Right ventricle myocardium inferior (tissue), 1 donor: ENCODE measurements at regions not wholly inside any gene's neighbourhood (a gene's known extent, or its start where the extent isn't known, plus 50 kb on each side); places are given as distances from the start of the nearest gene placed in this dataset.
"Not testable (repeated sequence)": the region's sequence is repeated elsewhere in the genome, so short reads cannot be mapped to it uniquely, and the experiment has no call there.

Experiments
- ATAC-seq: fragments of 200-7000 bp; cut with Tn5 transposase; one replicate; pipeline ENCODE4 v1.9.1; 2020; ENCODE audit warnings: mild to moderate bottlenecking, moderate library complexity
- DNase-seq: peaks from one replicate; pipeline ENCODE4 v3.0.0; 2021; ENCODE audit errors: missing footprints
- intact Hi-C: fragments of 100-400 bp; cut with DNase I; formaldehyde crosslinking; loops from one replicate; pipeline ENCODE4 v1.11.0; 2022
- donor health status: DM: no; HTN: yes; CAD: no; lungs with severe emphysema.

DNA sequence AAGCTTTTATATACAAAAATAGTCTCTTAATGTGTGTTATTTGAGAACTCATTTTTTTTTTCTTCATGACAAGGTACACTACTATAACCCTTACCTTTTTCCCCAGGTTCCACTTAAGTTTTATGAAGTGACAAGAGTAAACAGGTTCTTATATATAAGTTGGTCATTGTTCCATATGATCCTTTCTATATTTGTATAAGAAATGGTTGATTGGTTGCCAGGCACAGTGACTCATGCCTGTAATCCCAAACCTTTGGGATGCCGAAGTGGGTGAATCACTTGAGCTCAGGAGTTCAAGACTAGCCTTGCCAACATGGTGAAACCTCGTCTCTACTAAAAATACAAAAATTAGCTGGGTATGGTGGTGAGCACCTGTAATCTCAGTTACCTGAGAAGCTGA lies 108.3 kb downstream of the PCSK1 start:
- no peak for ATAC-seq
- no peak for DNase-seq
- intact Hi-C loops = no loop called here

DNA sequence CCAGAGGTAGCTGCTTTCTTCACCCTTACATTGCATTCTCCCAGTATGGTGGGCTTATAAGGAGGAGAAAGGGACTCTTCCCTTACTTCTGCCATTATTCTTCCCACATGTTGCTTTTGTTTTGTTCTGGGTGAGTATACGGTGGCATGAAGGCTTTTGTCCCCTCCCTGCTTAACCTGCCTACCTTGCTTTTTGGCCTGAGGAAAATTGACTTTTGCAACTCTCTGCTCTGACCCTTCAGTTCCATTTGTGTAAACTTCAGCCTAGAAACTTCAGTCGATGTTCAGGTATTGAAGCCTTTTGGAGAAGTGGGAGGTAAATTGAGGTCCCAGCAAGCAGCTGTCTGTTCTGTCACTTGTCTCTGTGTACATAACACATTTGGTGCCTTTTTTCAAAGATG lies 110.2 kb downstream of the PCSK1 start:
- ATAC-seq (no peak), DNase-seq (no peak)
- intact Hi-C loops = no loop called here

DNA sequence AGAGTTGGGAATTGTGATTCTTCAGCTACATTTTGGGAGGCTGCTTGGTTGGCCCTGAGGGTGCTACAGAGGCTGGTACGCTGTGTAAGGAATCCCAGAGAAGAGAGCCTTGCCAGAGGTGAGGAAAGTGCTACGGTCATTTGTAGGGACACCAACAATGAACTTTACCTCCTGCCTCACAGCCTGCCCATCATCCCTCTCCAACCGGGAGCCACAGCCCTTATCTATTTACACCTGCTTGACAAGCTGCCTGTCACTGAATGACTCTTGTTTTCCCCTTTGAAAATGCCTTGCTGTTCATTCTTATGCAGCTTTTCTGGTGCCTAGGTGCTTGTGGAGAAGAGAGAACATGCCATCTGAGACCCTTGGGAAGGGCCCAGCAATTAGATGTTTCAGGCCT lies 110.8 kb downstream of the PCSK1 start:
- ATAC-seq (no peak), DNase-seq (no peak)
- intact Hi-C loops = no loop called here

DNA sequence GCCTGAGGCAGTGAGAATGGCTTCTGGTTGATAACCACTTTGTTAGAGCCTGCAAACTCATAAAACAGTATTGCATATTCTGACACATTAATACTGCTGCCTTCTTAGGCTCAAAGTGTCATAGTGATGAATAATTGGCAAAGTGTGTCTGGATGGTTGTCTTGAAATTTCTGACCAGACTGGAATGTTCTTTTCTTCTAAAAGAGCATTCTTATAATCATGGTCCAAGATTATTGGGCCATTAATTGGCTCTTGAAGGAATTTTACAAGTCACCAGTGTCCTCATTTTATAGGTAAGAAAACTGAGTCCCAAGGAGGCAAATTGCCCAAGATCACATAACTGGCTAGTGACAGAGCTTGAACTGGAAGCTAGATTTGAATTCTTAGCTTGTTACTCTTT lies 111.7 kb downstream of the PCSK1 start:
- ATAC-seq (no peak), DNase-seq (no peak)
- intact Hi-C loops = no loop called here

DNA sequence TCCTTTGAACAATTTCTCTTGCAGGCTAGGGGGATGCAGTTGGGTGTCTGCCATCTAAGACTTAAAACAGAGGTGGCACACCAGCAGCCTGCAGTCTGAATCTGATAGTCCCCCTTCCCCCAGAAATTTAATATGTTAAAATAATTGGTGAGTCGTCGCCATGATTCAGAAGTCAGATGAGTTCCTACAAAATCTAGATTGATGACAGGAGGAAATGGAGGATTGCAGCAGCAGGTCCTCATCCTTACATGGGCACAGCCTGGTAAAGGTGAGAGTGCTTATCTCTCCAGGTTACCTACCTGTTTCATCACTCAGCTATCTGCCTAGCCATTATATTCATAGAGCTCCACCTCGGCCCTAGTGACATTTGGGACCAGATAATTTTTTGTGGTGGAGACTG lies 112.3 kb downstream of the PCSK1 start:
- no peak for ATAC-seq
- intact Hi-C loops = no loop called here
- DNase-seq = no peak

DNA sequence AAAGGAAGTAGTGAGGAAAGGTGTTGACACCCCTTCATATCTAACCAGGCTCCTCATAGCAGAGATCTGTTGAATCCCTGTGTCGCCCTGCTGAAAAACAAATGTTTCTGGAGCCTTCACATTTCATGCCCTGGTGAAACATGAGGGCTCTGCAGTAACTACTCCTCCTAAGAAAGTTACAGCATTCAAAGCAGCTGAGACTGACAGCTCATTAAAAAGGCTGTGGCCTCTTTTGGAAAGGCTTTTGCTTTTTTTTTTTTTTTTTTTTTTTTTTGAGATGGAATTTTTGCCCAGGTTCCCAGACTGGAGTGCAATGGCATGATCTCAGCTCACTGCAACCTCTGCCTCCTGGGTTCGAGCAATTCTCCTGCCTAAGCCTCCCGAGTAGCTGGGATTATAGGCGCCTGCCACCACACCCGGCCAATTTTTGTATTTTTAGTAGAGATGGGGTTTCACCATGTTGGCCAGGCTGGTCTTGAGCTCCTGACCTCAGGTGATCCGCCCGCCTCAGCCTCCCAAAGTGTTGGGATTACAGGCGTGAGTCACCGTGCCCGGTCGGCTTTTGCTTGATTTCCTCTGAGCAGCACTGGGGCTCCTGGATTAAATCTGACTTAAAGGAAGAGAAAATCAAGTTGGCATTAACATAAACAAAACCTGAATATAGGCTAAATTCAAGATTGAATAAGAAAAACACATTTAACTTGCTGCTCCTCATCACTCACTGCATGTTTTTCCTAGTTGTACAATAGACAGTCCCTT lies 112.9 kb downstream of the PCSK1 start:
- ATAC-seq, intact Hi-C loops, DNase-seq: not testable (repeated sequence)

DNA sequence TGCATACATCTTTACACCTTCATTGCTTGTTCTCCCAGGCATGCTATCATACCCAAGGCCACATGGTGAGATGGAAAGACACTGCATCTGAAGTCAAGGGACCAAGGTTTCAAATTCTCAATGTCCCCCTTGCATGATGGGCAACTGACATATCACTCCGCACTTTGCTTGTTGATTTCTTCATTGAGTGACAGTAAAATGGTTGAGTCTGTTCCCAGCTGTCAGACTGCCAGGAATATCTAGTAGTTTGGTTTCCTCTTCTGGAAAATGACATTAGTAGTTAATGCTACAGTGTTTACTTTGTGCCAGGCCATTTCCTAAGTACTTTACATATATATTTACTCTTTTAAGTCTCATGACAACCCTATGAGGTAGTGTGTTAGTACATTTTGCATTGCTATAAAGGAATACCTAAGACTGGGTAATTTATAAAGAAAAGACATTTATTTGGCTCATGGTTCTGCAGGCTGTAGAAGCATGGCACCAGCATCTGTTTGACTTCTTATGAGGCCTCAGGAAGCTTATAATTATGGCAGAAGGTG lies 114.4 kb downstream of the PCSK1 start:
- DNase-seq (no peak), ATAC-seq (no peak)
- intact Hi-C loops = no loop called here

DNA sequence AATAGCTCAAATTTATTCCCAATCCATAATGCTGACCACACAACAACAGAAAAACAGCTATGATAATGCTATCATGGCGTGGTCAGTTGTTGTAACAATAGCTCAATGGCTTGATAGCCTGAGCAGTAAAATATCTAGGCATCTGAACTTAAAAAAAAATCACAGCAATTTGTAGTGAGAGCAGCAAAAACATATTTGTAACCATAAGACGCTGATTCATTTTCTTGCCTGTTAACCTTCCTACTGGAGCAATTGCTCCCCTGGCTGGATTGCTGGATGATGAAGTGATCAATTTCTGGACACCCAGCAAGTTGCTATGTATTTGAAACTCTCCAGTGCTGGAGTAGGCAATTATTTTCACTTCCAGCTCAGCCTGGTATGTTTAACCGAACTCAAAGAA lies 115.1 kb downstream of the PCSK1 start:
- intact Hi-C loops = no loop called here
- ATAC-seq = no peak
- no peak for DNase-seq

DNA sequence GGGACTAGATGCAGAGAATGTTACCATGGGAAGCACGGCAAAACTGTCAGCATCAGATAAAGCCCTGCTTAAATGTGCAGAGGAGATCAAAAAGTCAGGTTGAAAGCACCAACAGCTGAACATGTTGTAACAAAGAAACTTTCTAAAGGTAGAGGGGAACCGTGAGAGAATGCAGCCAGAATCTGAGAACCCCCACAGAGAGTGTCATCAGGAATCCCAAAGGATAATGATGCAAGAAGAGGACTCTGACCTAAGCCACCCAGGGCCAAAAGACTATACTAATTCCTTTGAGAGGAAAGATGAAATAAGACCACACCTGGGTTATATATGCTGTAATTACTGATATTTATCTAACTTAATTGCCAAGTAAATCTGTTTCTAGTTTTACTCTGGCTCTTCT lies 116.6 kb downstream of the PCSK1 start:
- DNase-seq = no peak
- ATAC-seq = no peak
- intact Hi-C loops = no loop called here

DNA sequence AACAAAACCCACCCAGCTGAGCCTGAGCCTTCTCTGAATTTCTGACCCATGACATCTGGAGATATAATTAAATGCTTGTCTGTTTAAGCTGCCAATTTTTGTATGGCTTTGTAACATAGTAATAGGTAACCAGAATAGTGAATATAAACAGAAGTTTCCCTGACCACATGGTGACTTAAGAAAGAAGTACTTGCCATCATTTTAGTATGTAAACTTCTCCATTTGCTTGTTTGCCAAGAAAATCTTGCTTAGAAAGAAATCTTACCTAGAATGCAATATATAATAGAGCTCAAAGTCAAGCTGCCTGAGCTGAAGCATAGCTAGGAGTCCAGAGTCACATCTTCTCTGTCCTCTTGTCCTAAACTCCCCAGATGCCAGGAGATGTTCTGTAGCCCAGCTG lies 117.0 kb downstream of the PCSK1 start:
- ATAC-seq (no peak), DNase-seq (no peak)
- intact Hi-C loops = no loop called here

DNA sequence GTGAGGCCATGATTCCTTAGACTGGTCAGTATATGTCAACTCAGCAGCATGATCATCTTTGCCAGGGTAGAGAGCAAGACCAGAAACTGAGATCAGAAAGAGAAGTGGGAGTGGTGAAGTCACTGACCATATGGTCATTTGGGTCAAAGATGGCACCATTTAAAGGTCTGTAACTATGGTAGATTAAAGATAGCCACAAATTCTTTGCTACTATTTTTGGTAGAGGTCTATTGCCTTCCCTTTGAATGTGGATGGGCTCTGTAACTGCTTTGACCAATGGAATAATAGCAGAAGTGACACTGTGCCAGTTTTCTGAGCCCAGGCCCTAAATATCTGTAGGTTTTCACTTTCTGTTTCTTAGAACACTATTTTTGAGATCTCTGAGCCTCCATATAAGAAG lies 117.6 kb downstream of the PCSK1 start:
- DNase-seq (no peak), ATAC-seq (no peak)
- intact Hi-C loops = no loop called here

DNA sequence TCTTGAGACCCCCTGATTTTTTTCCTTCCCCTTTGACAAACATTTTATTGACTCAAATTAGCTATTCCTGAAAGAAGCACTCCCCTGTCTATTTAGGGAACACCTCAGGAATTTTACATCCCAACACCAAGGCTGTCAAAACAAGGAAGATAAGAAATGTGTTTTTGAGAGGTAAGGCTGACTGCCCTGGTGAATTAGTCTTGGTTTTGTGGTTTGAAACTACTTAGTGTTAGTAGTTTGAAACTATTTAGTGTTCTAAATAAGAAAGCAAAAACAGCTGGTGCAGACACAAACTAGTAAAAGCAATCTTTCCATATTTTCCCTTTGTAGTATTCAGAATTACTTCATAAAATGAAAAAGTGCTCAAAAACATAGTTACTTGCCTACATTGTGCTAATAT lies 120.7 kb downstream of the PCSK1 start:
- DNase-seq (no peak), ATAC-seq (no peak)
- intact Hi-C loops = no loop called here

DNA sequence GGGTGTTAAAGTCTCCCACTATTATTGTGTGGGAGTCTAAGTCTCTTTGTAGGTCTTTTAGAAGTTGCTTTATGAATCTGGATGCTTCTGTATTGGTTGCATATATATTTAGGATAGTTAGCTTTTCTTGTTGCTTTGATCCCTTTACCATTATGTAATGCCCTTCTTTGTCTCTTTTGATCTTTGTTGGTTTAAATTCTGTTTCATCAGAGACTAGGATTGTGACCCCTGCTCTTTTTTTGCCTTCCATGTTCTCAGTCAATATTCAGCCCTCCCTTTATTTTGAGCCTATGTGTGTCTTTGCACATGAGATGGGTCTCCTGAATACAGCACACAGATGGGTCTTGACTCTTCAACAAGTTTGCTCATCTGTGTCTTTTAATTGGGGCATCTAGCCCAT lies 126.0 kb downstream of the PCSK1 start:
- ATAC-seq, intact Hi-C loops, DNase-seq: not testable (repeated sequence)

DNA sequence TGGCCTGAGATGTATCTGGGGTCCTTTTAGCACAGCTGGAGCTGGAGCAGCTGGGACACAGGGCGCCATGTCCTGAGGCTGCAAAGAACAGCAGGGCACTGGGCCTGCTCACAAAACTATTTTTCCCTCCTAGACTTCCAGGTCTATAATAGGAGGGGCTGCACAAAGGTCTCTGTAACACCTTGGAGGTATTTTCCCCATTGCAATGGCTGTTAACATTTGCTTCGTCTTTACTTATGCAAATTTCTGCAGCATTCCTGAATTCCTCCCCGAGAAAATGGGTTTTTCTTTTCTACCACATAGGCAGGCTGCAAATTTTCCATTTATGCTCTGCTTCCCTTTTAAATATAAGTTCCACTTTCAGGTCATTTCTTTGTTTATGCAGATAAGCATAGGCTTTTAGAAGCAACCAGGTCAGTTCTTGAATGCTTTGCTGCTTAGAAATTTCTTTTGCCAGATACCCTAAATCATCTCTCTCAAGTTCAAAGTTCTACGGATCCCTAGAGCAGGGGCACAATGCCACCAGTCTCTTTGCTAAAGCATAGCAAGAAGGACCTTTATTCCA lies 130.8 kb downstream of the PCSK1 start:
- ATAC-seq (no peak), DNase-seq (no peak)
- intact Hi-C loops = no loop called here

DNA sequence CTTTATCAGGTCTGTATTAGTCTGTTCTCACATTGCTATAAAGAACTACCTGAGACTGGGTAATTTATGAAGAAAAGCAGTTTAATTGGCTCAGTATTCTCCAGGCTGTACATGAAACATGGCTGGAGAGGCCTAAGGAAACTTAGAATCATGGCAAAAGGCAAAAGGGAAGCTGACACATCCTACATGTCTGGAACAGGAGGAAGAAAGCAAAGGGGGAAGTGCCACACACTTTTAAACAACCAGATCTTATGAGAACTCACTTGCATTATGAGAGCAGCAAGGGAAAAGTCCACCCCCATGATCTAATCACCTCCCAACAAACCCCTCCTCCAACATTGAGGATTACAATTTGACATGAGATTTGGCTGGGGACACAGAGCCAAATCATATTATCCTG lies 132.1 kb downstream of the PCSK1 start:
- ATAC-seq (no peak), DNase-seq (no peak)
- intact Hi-C loops = no loop called here

DNA sequence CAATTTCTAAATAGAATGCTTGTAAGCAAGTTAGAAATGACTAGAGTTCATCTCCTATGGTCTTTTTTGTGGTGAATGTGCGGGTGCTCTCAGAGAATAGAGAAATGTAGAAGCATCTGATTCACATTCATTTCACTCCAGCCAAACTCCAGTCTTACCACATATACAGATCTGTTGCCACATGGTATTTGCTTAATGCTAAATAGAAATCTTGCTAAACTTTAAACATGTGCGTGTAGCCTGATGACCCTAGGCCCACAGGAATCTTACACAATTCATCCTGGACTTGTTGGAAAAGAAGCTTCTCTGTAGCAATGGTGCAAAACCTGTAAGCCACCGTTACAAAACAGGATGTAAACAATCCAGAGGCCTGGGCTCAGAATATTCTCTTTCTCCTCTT lies 135.2 kb downstream of the PCSK1 start:
- no peak for ATAC-seq
- DNase-seq = no peak
- intact Hi-C loops = no loop called here

DNA sequence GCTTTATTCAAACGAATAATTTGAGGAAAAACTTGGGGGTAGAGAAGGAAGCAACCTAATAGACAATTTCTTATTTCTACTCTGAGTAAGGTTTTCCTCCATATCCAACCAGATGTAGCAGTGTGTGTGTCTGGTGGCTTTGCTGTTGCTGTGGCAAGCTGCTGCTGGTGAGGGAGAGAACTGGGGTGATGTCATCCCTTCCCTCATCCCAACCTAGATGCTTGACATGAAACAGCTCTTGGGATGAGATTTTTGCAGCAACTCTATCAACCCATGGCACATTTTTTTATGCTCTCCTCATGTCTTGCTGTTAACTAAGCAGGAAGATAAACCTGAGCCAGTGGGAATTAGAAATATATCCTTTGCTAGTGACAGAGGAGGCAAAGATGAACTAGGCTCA lies 135.8 kb downstream of the PCSK1 start:
- ATAC-seq (peak; percentile 52), DNase-seq (no peak)
- intact Hi-C loops = no loop called here

DNA sequence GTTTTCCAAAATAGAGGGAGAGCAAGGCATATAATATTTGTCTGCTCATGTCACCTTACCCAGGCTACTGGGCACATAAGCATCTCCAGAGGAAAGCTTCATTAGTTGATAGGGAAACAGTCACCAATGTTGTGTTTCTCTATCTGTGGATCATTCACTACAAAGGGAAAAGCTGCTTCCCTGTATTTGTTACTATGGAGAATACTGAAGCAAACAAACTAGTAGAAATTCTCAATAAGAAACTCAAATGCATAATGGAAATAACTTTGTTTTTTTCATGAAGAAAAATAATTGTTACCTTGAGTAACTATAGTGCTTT lies 138.2 kb downstream of the PCSK1 start:
- DNase-seq (no peak), ATAC-seq (no peak)
- intact Hi-C loops = loop anchor here (5.0 kb wide), 1 partner anchor 48 kb away; no protein-coding TSS in a partner anchor

DNA sequence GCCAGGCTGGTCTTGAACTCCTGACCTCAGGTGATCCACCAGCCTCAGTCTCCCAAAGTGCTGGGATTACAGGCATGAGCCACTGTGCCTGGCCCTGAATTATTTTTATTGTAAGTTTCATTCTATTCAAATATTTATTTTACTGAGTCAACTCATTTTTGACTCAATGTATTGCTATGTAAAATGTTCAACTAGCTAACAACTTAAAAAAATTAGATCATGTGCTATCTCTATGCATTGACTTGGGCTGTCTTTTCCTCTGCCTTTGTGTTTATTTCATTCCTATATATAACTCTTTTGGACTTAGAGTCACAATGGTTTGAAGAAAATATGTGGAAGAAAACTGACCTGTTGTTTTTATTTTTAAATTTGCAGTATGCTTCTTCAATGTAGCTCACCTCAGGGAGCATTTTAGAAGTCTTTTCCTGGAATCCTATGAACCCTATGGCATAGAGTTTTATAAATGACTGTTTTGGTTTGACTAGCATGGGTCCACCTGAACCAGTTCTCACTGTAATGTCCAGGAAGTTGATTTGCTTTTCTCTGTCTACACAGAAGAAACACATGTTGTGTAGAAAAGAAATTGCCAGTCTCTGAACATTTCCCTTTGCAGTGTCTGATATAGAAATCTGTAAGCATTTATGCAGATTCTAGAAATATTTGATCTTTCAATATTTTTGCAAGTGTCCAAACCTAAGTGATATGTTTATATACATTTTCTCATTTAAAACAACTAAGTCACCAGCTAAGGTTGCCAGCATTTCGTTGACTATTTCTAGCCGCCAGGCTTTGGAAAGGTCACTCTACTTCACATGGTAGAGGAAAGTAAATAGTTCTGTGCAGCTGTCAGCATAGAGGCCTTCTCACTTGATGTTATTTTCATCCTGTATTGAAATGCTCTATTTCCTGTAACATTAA lies 138.8 kb downstream of the PCSK1 start:
- no peak for DNase-seq
- peak; percentile 64 for ATAC-seq
- intact Hi-C loops = loop anchor here (5.0 kb wide), 1 partner anchor 47 kb away; no protein-coding TSS in a partner anchor
